ENCODE measurements at regions not wholly inside any gene's neighbourhood (a gene's known extent, or its start where the extent isn't known, plus 50 kb on each side); places are given as distances from the start of the nearest gene placed in this dataset.

DNA sequence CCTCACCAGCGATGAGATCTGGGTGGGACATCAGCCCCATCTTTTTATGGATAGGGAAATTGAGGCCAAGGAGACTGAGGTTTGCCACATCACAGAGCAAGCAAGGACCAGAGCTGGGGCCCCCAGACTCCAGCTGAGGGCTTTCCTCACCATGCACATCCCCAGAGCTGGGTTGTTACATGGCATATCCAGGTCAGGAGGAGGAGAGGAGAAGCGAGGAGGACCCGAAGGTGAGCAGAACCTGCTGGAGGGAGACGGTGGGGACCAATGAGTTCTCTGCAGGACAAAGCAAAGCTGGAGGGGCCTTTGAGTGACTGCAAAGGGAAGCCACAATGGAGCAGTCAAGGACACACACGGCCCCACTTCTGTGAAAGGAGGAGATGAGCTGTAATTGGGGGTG, 255.5 kb upstream of the CSF3R start:
- TF ChIP-seq, protein P1, sequence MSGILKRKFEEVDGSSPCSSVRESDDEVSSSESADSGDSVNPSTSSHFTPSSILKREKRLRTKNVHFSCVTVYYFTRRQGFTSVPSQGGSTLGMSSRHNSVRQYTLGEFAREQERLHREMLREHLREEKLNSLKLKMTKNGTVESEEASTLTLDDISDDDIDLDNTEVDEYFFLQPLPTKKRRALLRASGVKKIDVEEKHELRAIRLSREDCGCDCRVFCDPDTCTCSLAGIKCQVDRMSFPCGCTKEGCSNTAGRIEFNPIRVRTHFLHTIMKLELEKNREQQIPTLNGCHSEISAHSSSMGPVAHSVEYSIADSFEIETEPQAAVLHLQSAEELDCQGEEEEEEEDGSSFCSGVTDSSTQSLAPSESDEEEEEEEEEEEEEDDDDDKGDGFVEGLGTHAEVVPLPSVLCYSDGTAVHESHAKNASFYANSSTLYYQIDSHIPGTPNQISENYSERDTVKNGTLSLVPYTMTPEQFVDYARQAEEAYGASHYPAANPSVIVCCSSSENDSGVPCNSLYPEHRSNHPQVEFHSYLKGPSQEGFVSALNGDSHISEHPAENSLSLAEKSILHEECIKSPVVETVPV (CRISPR knock-in tag; IDR thresholded peaks at IDR 0.05), result no peak
- no peak for TF ChIP-seq ZNF565 (CRISPR knock-in tag; conservative IDR thresholded peaks at IDR 0.05; ENCODE audit: low read depth)
- TF ChIP-seq TOX (CRISPR knock-in tag; IDR thresholded peaks at IDR 0.05; ENCODE audit: borderline replicate concordance), result no peak
- TF ChIP-seq, protein P2, sequence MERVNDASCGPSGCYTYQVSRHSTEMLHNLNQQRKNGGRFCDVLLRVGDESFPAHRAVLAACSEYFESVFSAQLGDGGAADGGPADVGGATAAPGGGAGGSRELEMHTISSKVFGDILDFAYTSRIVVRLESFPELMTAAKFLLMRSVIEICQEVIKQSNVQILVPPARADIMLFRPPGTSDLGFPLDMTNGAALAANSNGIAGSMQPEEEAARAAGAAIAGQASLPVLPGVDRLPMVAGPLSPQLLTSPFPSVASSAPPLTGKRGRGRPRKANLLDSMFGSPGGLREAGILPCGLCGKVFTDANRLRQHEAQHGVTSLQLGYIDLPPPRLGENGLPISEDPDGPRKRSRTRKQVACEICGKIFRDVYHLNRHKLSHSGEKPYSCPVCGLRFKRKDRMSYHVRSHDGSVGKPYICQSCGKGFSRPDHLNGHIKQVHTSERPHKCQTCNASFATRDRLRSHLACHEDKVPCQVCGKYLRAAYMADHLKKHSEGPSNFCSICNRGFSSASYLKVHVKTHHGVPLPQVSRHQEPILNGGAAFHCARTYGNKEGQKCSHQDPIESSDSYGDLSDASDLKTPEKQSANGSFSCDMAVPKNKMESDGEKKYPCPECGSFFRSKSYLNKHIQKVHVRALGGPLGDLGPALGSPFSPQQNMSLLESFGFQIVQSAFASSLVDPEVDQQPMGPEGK (CRISPR knock-in tag; IDR thresholded peaks at IDR 0.05; ENCODE audit: borderline replicate concordance), result no peak
- TF ChIP-seq, protein P3, sequence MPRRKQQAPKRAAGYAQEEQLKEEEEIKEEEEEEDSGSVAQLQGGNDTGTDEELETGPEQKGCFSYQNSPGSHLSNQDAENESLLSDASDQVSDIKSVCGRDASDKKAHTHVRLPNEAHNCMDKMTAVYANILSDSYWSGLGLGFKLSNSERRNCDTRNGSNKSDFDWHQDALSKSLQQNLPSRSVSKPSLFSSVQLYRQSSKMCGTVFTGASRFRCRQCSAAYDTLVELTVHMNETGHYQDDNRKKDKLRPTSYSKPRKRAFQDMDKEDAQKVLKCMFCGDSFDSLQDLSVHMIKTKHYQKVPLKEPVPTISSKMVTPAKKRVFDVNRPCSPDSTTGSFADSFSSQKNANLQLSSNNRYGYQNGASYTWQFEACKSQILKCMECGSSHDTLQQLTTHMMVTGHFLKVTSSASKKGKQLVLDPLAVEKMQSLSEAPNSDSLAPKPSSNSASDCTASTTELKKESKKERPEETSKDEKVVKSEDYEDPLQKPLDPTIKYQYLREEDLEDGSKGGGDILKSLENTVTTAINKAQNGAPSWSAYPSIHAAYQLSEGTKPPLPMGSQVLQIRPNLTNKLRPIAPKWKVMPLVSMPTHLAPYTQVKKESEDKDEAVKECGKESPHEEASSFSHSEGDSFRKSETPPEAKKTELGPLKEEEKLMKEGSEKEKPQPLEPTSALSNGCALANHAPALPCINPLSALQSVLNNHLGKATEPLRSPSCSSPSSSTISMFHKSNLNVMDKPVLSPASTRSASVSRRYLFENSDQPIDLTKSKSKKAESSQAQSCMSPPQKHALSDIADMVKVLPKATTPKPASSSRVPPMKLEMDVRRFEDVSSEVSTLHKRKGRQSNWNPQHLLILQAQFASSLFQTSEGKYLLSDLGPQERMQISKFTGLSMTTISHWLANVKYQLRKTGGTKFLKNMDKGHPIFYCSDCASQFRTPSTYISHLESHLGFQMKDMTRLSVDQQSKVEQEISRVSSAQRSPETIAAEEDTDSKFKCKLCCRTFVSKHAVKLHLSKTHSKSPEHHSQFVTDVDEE (CRISPR knock-in tag; IDR thresholded peaks at IDR 0.05), result no peak
- no peak for TF ChIP-seq CSDC2 (CRISPR knock-in tag; IDR thresholded peaks at IDR 0.05)
- no peak for TF ChIP-seq ZC3H10 (CRISPR knock-in tag; IDR thresholded peaks at IDR 0.05)
- TF ChIP-seq ARNTL (CRISPR knock-in tag; IDR thresholded peaks at IDR 0.05; ENCODE audit: borderline replicate concordance, low read depth), result no peak
- TF ChIP-seq PPARA (CRISPR knock-in tag; IDR thresholded peaks at IDR 0.05; ENCODE audit: borderline replicate concordance), result no peak
- no peak for TF ChIP-seq TCF4 (CRISPR knock-in tag; IDR thresholded peaks at IDR 0.05; ENCODE audit: borderline replicate concordance)
- TF ChIP-seq, protein P4, sequence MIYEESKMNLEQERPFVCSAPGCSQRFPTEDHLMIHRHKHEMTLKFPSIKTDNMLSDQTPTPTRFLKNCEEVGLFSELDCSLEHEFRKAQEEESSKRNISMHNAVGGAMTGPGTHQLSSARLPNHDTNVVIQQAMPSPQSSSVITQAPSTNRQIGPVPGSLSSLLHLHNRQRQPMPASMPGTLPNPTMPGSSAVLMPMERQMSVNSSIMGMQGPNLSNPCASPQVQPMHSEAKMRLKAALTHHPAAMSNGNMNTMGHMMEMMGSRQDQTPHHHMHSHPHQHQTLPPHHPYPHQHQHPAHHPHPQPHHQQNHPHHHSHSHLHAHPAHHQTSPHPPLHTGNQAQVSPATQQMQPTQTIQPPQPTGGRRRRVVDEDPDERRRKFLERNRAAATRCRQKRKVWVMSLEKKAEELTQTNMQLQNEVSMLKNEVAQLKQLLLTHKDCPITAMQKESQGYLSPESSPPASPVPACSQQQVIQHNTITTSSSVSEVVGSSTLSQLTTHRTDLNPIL (CRISPR knock-in tag; IDR thresholded peaks at IDR 0.05; ENCODE audit: low read depth), result no peak
- TF ChIP-seq ZNF70 (CRISPR knock-in tag; IDR thresholded peaks at IDR 0.05), result no peak
- no peak for TF ChIP-seq ISL1 (CRISPR knock-in tag; IDR thresholded peaks at IDR 0.05)

DNA sequence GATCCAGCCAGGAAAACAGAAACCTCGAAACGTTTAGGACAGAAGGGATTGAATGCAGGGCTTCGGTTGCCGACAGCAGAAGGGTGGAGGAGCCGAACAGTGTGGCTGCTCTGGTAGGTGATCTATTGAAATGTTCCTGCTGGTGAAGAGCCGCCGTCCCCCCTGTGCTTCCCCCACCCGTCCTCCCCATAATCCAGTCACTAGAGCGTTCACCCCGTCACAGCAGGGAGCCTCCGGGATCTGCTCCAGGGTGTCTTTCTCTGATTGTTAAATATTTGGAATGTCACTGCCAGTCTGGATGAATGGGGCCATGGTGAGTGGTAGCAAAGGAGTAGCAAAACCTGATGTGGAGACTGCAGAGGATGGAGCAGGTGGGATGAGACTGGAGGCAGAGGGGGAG, 255.1 kb upstream of the CSF3R start:
- TF ChIP-seq ARNTL (CRISPR knock-in tag; IDR thresholded peaks at IDR 0.05; ENCODE audit: borderline replicate concordance, low read depth), result no peak
- no peak for TF ChIP-seq SNAI2 (CRISPR knock-in tag; IDR thresholded peaks at IDR 0.05)
- TF ChIP-seq, protein P1 (CRISPR knock-in tag; IDR thresholded peaks at IDR 0.05), result no peak
- no peak for TF ChIP-seq ZFP3 (CRISPR knock-in tag; IDR thresholded peaks at IDR 0.05)
- TF ChIP-seq OSR1 (CRISPR knock-in tag; IDR thresholded peaks at IDR 0.05), result no peak
- TF ChIP-seq ISL1 (CRISPR knock-in tag; IDR thresholded peaks at IDR 0.05), result no peak
- TF ChIP-seq, protein P2 (CRISPR knock-in tag; IDR thresholded peaks at IDR 0.05; ENCODE audit: borderline replicate concordance), result no peak
- no peak for TF ChIP-seq TCF4 (CRISPR knock-in tag; IDR thresholded peaks at IDR 0.05; ENCODE audit: borderline replicate concordance)
- TF ChIP-seq ZC3H10 (CRISPR knock-in tag; IDR thresholded peaks at IDR 0.05), result no peak
- TF ChIP-seq ZNF8 (CRISPR knock-in tag; IDR thresholded peaks at IDR 0.05), result no peak
- TF ChIP-seq, protein P5, sequence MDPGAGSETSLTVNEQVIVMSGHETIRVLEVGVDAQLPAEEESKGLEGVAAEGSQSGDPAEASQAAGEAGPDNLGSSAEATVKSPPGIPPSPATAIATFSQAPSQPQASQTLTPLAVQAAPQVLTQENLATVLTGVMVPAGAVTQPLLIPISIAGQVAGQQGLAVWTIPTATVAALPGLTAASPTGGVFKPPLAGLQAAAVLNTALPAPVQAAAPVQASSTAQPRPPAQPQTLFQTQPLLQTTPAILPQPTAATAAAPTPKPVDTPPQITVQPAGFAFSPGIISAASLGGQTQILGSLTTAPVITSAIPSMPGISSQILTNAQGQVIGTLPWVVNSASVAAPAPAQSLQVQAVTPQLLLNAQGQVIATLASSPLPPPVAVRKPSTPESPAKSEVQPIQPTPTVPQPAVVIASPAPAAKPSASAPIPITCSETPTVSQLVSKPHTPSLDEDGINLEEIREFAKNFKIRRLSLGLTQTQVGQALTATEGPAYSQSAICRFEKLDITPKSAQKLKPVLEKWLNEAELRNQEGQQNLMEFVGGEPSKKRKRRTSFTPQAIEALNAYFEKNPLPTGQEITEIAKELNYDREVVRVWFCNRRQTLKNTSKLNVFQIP (CRISPR knock-in tag; IDR thresholded peaks at IDR 0.05; ENCODE audit: borderline replicate concordance, low read depth), result no peak
- TF ChIP-seq ZFP30 (CRISPR knock-in tag; IDR thresholded peaks at IDR 0.05), result no peak
- no peak for TF ChIP-seq RARB (CRISPR knock-in tag; IDR thresholded peaks at IDR 0.05)
- TF ChIP-seq, protein P4 (CRISPR knock-in tag; IDR thresholded peaks at IDR 0.05; ENCODE audit: low read depth), result no peak
- TF ChIP-seq BACH2 (CRISPR knock-in tag; IDR thresholded peaks at IDR 0.05; ENCODE audit: borderline replicate concordance), result no peak
- TF ChIP-seq, protein P3 (CRISPR knock-in tag; IDR thresholded peaks at IDR 0.05), result no peak
- TF ChIP-seq GLIS3 (CRISPR knock-in tag; IDR thresholded peaks at IDR 0.05), result no peak
- TF ChIP-seq ZNF70 (CRISPR knock-in tag; IDR thresholded peaks at IDR 0.05), result no peak
- no peak for ATAC-seq

More for the DNA sequence above, 255.5 kb upstream of the CSF3R start:
- no peak for ATAC-seq
